Karpas-422 (cell line): ENCODE measurements at regions not wholly inside any gene's neighbourhood (a gene's known extent, or its start where the extent isn't known, plus 50 kb on each side); places are given as distances from the start of the nearest gene placed in this dataset.

Experiments used
- DNase-seq: peaks from one replicate; pipeline ENCODE4 v3.0.0-alpha.2; 2015
- H2AFZ ChIP-seq: fragments of 200-600 bp; sonication (generic); 2 replicates; pipeline ENCODE4 v1.6.1; 2014; ENCODE audit warnings: antibody characterized with exemption, low read length, mixed read lengths
- H3K27ac ChIP-seq: fragments of 200-600 bp; sonication (generic); 2 replicates; pipeline ENCODE4 v1.5.1; 2014; ENCODE audit warnings: mild to moderate bottlenecking, low read length, moderate library complexity
- H3K27me3 ChIP-seq: fragments of 200-600 bp; sonication (generic); 2 replicates; pipeline ENCODE4 v1.6.1; 2014; ENCODE audit warnings: low read length, mixed read lengths
- H3K36me3 ChIP-seq: fragments of 200-600 bp; sonication (generic); 2 replicates; pipeline ENCODE4 v1.6.1; 2014; ENCODE audit warnings: low read length, mixed read lengths; ENCODE audit not compliant: insufficient read depth
- H3K4me1 ChIP-seq: fragments of 200-600 bp; sonication (generic); 2 replicates; pipeline ENCODE4 v1.6.1; 2014; ENCODE audit warnings: mild to moderate bottlenecking, low read length, mixed read lengths
- H3K4me2 ChIP-seq: fragments of 200-600 bp; sonication (generic); 2 replicates; pipeline ENCODE4 v1.6.1; 2014; ENCODE audit warnings: low read length, low read depth, mild to moderate bottlenecking; ENCODE audit not compliant: poor library complexity, severe bottlenecking
- H3K4me3 ChIP-seq: fragments of 200-600 bp; sonication (generic); 2 replicates; pipeline ENCODE4 v1.5.1; 2014; ENCODE audit warnings: mild to moderate bottlenecking, antibody characterized with exemption, low read length, mixed read lengths
- H3K79me2 ChIP-seq: fragments of 200-600 bp; sonication (generic); 2 replicates; pipeline ENCODE4 v1.6.1; 2014; ENCODE audit warnings: mild to moderate bottlenecking, low read length, mixed read lengths
- H3K9ac ChIP-seq: fragments of 200-600 bp; sonication (generic); 2 replicates; pipeline ENCODE4 v1.6.0; 2014; ENCODE audit warnings: low read length
- H3K9me2 ChIP-seq: fragments of 200-600 bp; sonication (generic), shearing (Covaris generic); replicated peaks from 2 replicates; pipeline ENCODE4 v1.6.0; 2014; ENCODE audit warnings: mild to moderate bottlenecking, low read length, moderate library complexity; ENCODE audit not compliant: insufficient read depth
- H3K9me3 ChIP-seq: fragments of 300-700, 200-600 bp; sonication (generic); 2 replicates; pipeline ENCODE4 v1.6.1; 2014; ENCODE audit warnings: low read length, mixed read lengths
- H4K20me1 ChIP-seq: fragments of 200-600 bp; sonication (generic); 2 replicates; pipeline ENCODE4 v1.6.1; 2014; ENCODE audit warnings: mild to moderate bottlenecking, antibody characterized with exemption, low read length, low read depth; ENCODE audit not compliant: insufficient read depth

GRCh38 chr21:24222676-24223075 lies 1384.6 kb downstream of the MRPL39 start:
- Histone ChIP-seq H3K9me3 (peaks cover 18% of the 10 kb centered on the region; the same call in 1 of the 2 replicates), H3K27me3 (no peaks in the 10 kb centered on the region), H3K9ac (no peak overlapping the region), H2AFZ (no peak overlapping the region), H3K4me3 (no peak overlapping the region), H3K9me2 (no peaks in the 10 kb centered on the region), H3K4me2 (no peak overlapping the region), H3K4me1 (no peaks in the 10 kb centered on the region), H4K20me1 (no peaks in the 10 kb centered on the region), H3K79me2 (no peaks in the 10 kb centered on the region), H3K27ac (no peak overlapping the region), H3K36me3 (no peaks in the 10 kb centered on the region)
- no peak for DNase-seq

- no peaks in the 10 kb centered on the region for H3K79me2 ChIP-seq
- H3K27ac ChIP-seq: no peak overlapping the region
- H3K27me3 ChIP-seq: no peaks in the 10 kb centered on the region
- no peaks in the 10 kb centered on the region for H3K9me2 ChIP-seq
- H3K9me3 ChIP-seq: peaks cover 15% of the 10 kb centered on the region; the same call in 1 of the 2 replicates
- no peak overlapping the region for H3K9ac ChIP-seq
- DNase-seq: no peak
- no peak overlapping the region for H2AFZ ChIP-seq
- H3K4me3 ChIP-seq: no peak overlapping the region
- no peaks in the 10 kb centered on the region for H4K20me1 ChIP-seq
- no peaks in the 10 kb centered on the region for H3K36me3 ChIP-seq
- no peaks in the 10 kb centered on the region for H3K4me1 ChIP-seq
- H3K4me2 ChIP-seq: no peak overlapping the region
Observed at GRCh38 chr21:24220446-24220845, 1386.8 kb downstream of the MRPL39 start.

GRCh38 chr21:24217151-24217550 lies 1390.1 kb downstream of the MRPL39 start:
- H3K4me1 ChIP-seq: no peaks in the 10 kb centered on the region
- H3K4me3 ChIP-seq: no peak overlapping the region
- no peak overlapping the region for H3K27ac ChIP-seq
- DNase-seq: no peak
- H3K9me3 ChIP-seq: peaks cover 14% of the 10 kb centered on the region; the same call in 1 of the 2 replicates
- no peaks in the 10 kb centered on the region for H4K20me1 ChIP-seq
- H3K36me3 ChIP-seq: no peaks in the 10 kb centered on the region
- no peaks in the 10 kb centered on the region for H3K27me3 ChIP-seq
- no peak overlapping the region for H3K9ac ChIP-seq
- H3K79me2 ChIP-seq: no peaks in the 10 kb centered on the region
- no peak overlapping the region for H3K4me2 ChIP-seq
- no peaks in the 10 kb centered on the region for H3K9me2 ChIP-seq
- H2AFZ ChIP-seq: no peak overlapping the region

- H3K4me1 ChIP-seq: no peaks in the 10 kb centered on the region
- H3K9me2 ChIP-seq: no peaks in the 10 kb centered on the region
- no peak overlapping the region for H3K9ac ChIP-seq
- H3K27me3 ChIP-seq: no peaks in the 10 kb centered on the region
- H3K9me3 ChIP-seq: peaks cover 13% of the 10 kb centered on the region
- H4K20me1 ChIP-seq: no peaks in the 10 kb centered on the region
- H2AFZ ChIP-seq: no peak overlapping the region
- no peak for DNase-seq
- H3K36me3 ChIP-seq: no peaks in the 10 kb centered on the region
- no peak overlapping the region for H3K4me3 ChIP-seq
- no peaks in the 10 kb centered on the region for H3K79me2 ChIP-seq
- H3K27ac ChIP-seq: no peak overlapping the region
- no peak overlapping the region for H3K4me2 ChIP-seq
Observed at GRCh38 chr21:24210130-24210529, 1397.2 kb downstream of the MRPL39 start.

- H3K4me3 ChIP-seq: no peak overlapping the region
Observed at GRCh38 chr21:24208562-24209260, 1398.6 kb downstream of the MRPL39 start.

GRCh38 chr21:24205319-24205718 lies 1402.0 kb downstream of the MRPL39 start:
- no peak for DNase-seq
- Histone ChIP-seq H3K9me3 (peaks cover 4% of the 10 kb centered on the region), H3K4me2 (no peak overlapping the region), H3K9me2 (no peaks in the 10 kb centered on the region), H3K79me2 (no peaks in the 10 kb centered on the region), H3K27ac (no peak overlapping the region), H3K4me3 (no peak overlapping the region), H3K9ac (no peak overlapping the region), H4K20me1 (no peaks in the 10 kb centered on the region), H3K36me3 (no peaks in the 10 kb centered on the region), H2AFZ (no peak overlapping the region), H3K27me3 (no peaks in the 10 kb centered on the region), H3K4me1 (no peaks in the 10 kb centered on the region)

More at GRCh38 chr21:24208562-24209260, 1398.6 kb downstream of the MRPL39 start:
- no peaks in the 10 kb centered on the region for H3K9me2 ChIP-seq
- H3K79me2 ChIP-seq: no peaks in the 10 kb centered on the region
- peaks cover 10% of the 10 kb centered on the region for H3K9me3 ChIP-seq
- no peaks in the 10 kb centered on the region for H3K27me3 ChIP-seq
- H3K4me1 ChIP-seq: no peaks in the 10 kb centered on the region
- DNase-seq: no peak
- H2AFZ ChIP-seq: no peak overlapping the region
- H3K36me3 ChIP-seq: no peaks in the 10 kb centered on the region
- no peaks in the 10 kb centered on the region for H4K20me1 ChIP-seq
- H3K27ac ChIP-seq: no peak overlapping the region
- H3K4me2 ChIP-seq: no peak overlapping the region
- H3K9ac ChIP-seq: no peak overlapping the region

GRCh38 chr21:24204641-24205040 lies 1402.6 kb downstream of the MRPL39 start:
- Histone ChIP-seq H2AFZ (no peak overlapping the region), H3K27me3 (no peaks in the 10 kb centered on the region), H3K4me3 (no peak overlapping the region), H3K79me2 (no peaks in the 10 kb centered on the region), H4K20me1 (no peaks in the 10 kb centered on the region), H3K9me3 (peaks cover 2% of the 10 kb centered on the region), H3K27ac (no peak overlapping the region), H3K4me2 (no peak overlapping the region), H3K36me3 (no peaks in the 10 kb centered on the region), H3K9me2 (no peaks in the 10 kb centered on the region), H3K9ac (no peak overlapping the region), H3K4me1 (no peaks in the 10 kb centered on the region)
- no peak for DNase-seq

GRCh38 chr21:24200052-24200451 lies 1407.2 kb downstream of the MRPL39 start:
- no peaks in the 10 kb centered on the region for H3K79me2 ChIP-seq
- peaks cover 2% of the 10 kb centered on the region; the same call in 1 of the 2 replicates for H3K9me3 ChIP-seq
- no peak overlapping the region for H3K4me3 ChIP-seq
- H3K4me2 ChIP-seq: no peak overlapping the region
- H4K20me1 ChIP-seq: no peaks in the 10 kb centered on the region
- no peaks in the 10 kb centered on the region for H3K27me3 ChIP-seq
- no peaks in the 10 kb centered on the region for H3K36me3 ChIP-seq
- DNase-seq: no peak
- no peak overlapping the region for H3K9ac ChIP-seq
- H2AFZ ChIP-seq: no peak overlapping the region
- H3K27ac ChIP-seq: no peak overlapping the region
- no peaks in the 10 kb centered on the region for H3K4me1 ChIP-seq
- H3K9me2 ChIP-seq: no peaks in the 10 kb centered on the region
